T-helper 1 cell (primary cell): ENCODE measurements at regions not wholly inside any gene's neighbourhood (a gene's known extent, or its start where the extent isn't known, plus 50 kb on each side); places are given as distances from the start of the nearest gene placed in this dataset.
A peak's percentile ranks its signal among the peaks of the same experiment; 100 is the strongest.

ENCODE experiments used
- DNase-seq, 5 donors: peaks; one replicate each; pipeline ENCODE4 v3.0.0-alpha.2; 2012 to 2020

DNA sequence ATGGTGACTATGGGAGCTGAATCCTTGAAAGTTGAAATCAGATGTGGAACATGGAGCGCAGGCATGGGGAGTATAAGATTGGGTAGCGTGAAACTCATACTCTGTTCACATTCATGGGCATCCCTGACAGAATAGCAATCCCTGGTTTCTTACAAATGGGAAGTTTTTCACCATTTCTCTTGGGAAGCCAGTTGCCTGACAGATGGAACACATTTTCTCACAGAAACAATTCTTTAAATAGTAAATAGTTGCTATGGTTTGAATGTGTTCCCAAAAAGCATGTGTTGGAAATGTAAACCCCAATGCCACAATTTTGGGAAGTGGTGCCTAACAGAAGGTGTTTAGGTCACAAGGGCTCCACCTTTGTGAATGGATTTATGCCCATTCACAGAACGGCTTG lies 262.8 kb upstream of the HS3ST5 start:
- no peak for DNase-seq

DNA sequence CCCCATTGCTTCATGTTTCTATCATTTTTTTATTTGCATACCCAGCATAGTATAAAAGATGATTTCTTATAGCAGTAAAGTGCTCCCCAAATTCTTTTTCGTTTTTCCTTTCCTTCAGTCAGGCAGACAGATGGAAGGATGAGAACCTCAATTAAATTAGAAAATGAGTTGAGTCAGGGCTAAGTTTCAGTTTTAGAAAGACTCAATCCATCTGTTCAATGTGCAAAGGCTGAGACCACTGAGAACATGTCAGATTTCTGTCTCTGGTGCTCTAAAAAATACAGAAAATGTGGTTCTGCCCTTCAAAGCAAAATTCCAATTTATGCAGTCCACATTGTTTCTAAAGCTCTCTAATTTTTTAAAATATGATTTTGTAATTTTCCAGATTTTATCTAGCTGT lies 257.6 kb upstream of the HS3ST5 start:
- DNase-seq = no peak

DNA sequence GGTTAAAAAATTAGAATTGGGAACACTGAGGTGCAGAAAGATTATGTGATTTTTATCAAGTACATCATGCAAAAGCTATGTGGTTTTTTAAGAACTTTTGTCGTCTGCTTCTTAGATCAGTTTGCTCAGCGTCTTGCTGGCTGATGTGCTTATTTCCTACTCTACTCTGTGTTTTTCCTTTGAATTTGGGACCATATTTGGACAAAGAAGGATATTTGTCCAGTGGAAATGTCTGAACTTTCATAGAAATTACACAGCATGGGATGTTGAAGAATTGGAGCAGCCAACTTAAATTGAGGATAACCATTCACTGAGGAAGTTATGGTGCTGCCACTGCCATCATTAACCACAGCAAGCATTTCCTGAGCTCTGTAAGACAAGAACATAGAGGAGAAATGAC lies 252.8 kb upstream of the HS3ST5 start:
- DNase-seq = no peak

DNA sequence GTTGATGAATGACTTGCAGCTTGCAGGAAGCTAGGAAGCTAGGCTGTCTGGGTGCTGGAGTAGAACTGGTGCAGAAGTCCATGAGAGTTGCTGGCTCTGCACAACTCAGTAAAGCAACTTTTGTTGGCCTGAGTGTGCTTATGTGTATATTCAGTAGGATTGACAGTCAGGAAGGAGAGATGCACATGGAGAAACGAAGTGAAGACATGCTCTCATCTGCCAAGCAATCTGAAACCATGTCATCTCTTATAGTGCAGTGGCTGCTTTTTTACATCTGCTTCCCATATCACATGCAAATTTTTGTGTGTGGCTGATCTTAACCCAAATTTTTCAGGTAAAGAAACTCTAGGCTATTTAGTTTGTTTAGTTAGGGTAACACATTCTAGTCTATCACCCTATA lies 252.4 kb upstream of the HS3ST5 start:
- no peak for DNase-seq

DNA sequence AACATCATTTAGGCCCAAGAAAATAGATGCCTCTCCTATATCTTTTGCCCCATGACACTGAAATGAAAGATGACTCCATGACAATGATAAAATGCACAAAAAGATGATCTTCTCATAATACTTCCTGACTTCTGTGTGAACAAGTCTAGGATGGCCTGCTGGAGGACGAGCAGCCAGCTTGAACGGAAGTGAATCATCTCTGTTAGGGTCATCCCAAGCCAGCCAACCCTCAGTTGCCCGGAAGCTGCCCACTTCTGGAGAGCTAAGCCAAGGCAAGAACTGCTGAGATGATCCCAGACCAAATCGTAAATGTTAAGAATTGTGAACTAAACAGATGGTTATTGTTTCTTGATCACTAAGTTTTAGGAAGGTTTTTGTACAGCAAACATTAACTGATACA lies 249.7 kb upstream of the HS3ST5 start:
- DNase-seq = no peak

DNA sequence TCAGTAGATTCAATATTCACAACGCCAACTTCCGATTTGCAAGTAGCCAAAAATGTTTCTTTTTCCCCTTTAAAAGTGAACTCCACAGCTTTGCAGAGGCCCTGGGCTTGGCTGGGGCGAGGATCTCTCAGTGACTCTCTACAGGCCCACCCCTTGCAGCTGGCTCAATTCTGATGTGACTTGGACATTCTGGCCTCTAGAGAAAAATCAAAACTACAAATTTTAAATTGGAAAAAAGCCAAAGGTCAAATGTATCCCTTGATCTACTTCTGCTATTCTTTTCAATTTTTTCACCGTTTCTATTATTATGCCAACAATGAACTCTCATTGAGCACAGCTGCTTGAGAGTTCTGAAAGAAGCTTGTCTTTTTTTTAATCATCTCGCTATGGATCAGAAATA lies 245.9 kb upstream of the HS3ST5 start:
- no peak for DNase-seq

DNA sequence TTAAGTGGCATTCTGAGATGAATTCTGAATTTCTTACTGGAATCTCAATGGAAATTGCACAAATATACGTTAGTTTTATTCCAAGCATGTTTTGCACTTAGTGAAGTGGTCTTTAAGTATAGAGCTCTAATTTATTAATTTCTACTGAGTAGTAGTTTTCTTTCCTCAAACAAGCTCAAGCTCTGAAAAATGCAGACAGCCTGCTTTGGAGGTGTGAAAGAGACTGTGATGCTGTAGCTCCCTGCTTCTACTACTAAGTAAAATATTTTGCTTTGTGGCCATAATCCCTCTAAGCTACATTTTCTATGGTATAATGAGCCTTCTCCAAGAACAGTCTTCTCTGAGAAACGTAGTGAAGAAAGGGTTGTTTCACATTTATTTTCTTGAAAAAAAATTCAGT lies 243.5 kb upstream of the HS3ST5 start:
- DNase-seq = no peak

DNA sequence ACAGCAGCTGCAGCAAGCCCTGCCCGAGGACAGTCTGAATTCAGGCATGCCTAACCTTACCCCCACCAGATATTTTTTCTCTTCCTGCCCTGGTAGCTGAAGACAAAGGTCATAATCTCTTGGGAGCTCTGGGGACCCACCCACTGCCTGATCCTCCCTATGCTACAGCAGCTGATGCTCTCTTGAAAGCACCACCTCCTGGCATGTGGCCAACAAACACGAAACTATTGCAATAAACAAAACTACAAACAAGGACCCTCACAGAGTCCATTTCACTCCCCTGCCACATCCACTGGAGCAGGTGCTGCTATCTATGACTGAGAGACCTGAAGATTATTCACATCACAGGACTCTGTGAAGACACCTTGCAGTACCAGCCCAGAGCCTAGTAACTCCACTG lies 238.5 kb upstream of the HS3ST5 start:
- no peak for DNase-seq

DNA sequence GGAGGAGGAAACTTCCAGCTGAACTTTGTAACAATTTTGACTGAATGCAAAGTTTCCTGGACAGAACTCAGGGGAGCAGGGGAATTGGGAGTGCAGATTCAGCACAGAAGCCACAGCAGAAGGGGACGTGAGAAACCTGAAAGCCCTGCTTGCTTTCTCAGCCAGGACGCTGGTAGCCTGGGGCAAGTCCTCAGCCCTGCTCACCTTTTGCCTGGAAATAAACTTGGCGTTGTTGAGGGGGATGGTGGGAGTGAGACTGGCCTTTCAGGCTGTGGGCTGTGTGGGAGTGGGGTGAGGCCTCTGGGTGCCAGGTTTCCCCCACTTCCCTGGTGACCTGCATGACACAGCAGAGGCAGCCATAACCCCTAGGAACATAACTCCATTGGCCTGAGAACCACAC lies 238.1 kb upstream of the HS3ST5 start:
- no peak for DNase-seq

DNA sequence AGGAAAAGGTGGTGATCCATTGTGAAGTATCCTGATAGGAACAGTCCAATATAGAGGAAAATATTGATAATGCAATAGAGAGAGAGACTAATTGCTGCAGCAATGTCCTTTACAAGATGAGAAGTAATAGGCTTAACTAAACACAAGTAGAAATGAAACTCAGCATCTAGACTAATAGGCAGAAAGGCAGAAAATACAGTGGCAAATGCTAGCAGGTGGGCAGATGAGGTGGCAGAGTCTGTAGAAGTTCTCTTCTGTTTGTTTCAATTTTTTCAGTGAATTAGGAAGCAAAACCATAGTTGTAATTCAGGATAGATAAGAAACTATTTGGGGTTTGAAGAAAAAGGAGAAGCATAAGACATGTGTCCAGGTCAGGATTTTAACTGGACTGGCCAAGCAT lies 236.7 kb upstream of the HS3ST5 start:
- no peak for DNase-seq

DNA sequence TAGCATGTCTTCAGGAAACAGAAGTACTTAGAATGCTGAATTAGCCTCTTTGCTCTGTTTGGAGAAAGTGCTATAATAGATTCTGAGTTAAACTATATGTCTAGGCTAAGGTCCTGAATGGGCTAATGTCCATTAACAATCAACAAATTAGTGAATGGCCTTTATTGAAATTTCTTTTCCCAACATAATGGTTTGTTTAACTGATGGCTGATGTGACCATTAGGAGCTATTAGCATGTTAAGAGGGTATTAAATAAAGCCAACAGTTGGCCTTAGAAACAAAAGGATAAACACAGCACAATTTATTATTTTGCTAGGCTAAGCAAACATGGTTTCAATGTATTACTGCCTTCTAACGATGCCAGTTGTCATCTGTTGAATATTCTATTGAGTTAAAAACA lies 234.3 kb upstream of the HS3ST5 start:
- DNase-seq = no peak

DNA sequence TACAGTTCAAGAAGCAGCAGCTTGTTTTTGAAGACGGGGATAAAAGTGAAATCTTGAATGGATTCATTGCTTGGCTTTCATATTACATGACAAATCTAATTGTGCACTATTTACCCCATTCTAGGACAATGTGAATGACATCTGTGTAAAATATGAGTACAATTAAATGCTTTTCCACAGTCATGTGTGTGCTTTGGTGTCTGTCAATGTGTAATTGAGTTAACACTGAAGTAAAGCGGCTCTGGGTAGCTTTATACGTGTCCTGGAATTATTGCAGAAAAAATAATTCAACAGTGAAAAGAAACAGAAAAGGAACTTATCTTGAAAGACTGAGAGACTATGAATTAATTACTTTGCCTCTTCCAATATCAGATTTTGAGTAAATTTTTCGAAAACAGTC lies 233.5 kb upstream of the HS3ST5 start:
- no peak for DNase-seq

DNA sequence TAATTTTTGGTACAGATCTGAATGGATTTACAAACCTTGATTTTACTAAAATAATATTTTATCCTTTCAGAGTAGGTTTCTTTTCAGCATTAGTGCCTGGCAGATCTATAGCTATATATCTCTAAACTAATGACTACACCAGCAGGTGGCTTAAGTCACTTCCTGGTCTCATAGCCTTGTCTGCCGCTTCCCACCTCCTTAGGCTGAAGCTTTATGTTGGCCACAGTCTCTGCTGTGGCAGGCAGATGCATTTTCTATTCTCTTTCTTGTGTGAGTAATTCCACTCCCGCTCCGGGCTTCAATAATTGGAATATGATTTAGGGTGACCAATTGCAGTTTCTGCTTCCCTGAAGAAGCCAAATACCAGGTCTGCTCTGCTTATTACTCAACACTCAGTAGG lies 226.8 kb upstream of the HS3ST5 start:
- no peak for DNase-seq

DNA sequence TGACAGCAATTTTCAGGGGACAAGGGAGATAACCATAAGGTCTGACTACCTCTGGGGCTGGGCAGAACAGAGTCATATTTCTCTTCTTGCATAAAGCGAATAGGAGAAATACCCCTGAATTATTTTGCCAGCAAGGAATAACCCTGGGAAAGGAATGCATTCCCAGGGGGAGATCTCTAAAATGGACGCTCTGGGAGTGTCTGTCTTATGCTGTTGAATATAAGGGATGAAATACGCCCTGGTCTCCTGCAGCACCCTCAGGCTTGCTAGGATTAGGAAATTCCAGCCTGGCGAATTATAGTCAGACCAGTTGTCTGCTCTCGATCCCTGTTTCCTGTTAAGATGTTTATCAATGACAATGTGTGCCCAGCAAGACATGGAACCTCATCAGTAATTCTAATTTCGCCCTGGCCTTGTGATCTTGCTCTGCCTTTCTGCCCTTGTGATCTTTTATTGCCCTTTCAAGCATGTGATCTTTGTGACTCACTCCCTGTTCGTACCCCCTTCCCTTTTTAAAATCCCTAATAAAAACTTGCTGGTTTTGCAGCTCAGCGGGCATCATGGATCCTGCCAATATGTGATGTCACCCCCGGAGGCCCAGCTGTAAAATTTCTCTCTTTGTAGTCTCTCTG lies 221.6 kb upstream of the HS3ST5 start:
- no peak for DNase-seq

DNA sequence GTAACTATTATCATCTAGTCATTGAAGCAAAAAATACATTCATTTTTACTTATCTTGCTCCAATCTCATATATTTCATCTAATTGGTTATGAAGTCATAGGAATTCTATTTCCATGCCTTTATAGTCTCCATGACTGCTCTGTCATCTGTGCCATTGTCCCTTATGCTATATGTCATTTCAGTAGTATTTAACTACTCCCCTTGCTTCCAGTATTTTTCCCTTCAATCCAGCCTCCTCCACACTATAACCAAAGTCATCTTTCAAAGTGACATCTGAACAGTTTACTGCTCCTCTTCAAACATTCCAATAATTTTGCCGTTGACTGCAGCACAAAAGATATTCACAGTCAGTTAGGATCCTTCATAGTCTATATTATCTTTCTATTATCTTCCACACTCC lies 216.6 kb upstream of the HS3ST5 start:
- DNase-seq = no peak

DNA sequence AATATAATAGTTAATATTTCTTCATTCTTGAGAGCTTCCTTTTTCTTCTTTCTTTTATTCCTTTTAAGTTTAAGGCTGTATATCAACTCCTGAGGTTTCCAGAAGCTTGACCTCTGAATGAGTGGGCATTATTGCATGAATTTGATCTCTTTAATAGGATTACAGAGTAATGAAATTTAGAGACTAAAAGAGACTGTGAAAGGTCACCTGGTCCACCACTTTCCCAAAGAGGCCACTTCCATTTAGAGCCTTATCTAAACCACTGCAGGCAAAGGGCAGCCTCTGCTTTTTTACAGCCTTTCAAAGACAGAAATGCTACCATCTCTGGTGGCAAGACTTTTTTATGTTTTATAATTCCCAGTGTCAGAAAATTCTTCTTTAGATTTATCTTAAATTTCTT lies 215.3 kb upstream of the HS3ST5 start:
- no peak for DNase-seq

DNA sequence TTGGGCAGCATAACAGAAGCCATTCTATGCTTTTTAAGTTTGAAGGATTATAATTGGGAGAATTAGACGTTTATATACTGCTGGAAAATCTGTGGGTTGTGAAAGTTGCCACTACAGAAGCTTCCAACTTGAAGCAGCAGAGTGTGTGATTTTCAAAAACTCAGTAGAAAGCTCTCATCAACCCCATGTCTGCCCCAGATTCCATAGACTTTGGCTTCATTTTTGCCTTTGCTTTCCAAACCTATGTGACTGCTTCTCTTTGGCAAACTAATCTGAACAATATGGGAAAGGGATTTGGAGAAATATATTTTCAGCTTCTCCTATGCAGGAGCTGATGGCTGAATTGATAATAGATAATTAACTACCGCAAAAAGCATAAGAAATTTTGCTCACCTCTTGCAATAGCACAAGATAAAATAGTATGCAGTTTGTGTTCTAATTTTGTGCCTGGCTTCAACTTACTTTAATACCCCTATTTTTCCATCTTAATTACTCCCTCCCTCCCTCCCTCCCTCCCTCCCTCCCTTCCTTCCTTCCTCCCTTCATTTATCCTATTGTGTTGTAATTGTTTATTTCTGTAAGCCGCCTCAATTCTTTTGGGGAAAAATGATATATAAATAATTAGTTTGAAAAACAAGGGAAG lies 214.1 kb upstream of the HS3ST5 start:
- no peak for DNase-seq

DNA sequence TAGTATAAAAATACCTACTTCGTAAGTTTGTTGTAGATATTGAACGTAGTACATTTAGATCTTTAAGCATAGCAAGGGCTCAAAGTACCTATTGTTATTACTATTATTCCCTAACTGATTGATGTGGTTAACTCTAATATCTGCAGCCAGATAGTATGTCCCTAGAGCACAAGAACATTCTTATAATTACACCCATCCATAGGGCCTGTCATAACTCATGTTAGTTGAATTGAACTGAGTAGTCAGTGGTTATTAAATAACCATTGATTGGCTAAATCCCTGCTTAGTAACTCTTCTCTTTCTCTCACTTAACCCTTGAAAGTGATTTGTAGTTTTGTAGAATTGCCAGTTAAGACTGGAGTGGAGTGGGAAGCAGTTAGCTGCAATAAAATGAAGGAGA lies 207.5 kb upstream of the HS3ST5 start:
- DNase-seq = no peak

DNA sequence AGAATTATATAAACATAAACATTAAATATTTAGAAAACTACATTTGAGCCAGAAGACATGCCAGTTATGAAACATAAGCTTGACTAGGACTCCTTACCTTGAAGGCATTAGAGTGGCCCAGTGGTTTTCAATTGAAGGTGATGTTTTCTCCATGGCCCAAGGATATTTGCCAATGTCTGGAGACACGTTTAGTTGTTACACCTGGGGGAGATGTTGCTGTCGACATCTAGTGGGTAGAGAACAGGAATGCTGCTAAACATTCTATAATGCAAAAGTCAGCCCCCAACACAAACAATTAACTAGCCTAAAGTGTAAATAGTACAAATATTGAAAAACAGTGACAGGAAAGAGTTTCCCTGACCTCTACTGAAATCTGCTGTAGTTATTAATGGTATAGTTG lies 200.9 kb upstream of the HS3ST5 start:
- DNase-seq = no peak

DNA sequence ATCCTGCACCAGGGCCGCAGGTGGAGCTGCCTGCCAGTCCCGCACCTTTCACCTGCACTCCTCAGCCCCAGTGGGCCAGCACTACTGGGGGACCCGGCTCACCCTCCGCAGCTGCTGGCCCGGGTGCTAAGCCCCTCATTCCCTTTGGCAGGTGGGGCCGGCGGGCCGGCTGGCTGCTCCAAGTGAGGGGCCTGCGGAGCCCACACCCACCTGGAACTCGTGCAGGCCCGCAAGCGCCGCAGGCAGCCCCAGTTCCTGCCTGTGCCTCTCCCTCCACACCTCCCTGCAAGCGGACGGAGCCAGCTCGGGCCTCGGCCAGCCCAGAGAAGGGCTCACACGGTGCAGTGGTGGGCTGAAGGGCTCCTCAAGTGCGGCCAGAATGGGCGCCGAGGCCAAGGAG lies 199.0 kb upstream of the HS3ST5 start:
- DNase-seq = peak in 1 of 5 donors; percentile 7

DNA sequence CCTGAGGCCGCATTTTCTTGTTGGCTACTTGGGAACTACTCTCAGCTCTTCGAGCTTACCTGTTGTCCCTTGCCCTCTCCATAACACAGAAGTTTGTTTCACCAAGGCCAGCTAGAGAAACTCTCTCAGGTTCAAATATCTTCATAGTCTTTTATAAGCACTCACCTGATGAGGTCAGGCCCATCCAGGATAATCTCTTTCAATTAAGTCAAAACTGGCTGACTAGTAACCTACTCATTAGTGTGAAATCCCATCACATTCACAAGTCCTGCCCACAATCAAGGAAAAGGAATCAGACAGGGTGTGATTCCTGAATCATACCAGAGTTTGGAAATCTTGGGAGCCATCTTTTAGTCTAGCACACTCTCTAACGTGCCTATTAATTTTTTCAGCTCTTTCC lies 195.2 kb upstream of the HS3ST5 start:
- DNase-seq = no peak

DNA sequence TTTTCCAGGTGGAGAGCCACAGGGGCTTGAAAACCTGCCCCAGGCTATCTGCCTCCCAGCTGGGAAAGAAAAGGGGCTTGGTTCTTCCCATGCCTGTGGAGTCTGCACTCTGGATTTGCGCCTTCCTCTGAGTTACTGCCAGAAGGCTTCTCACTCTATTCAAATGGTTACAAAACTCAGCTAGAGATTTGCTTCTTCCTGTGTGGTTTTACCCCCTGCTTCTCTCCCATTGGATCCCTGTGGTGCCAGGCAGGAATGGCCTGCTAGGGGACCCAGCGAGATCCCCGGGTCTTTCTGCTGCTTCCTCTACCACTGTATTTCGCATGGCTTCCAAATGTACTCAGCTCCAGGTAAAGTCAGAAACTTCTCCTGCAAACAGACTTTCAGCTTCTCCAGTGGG lies 192.0 kb upstream of the HS3ST5 start:
- DNase-seq = no peak

DNA sequence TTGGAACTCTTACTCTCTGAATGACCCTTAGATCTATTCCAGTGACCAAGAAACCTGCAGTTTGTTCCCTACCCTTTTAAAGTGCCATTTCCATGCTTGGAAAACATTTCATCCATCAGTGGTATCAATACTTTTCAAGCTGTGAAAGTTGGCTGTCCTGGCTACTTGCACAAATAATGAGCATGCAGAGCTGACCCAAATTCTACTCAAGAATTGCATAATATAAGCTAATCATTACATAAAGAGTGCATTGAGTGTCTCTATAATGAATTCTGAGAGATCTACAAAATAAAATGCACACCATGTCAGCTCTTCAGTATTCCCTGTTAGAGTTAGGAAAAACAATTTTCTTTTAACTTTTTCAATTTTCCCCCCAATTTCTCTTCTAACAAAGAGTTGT lies 181.3 kb upstream of the HS3ST5 start:
- DNase-seq = no peak

DNA sequence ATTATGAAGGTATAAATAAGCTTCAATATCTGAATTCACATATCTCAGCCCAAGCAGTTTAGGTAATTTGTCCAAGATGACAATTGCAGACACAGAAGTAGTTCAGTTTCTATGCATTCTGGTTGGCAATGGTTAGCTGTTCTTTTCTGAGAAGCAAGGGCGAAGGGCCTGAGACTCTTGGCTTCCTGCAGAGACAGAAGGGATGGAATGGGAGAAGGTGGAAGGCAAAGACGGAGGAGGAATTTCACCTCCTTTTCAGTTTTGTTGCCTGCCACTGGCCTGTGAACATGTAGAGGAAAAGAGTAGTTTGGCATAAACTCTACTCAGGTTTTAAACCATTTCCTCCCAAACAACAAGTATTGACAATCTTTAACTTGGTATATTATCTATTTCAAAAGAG lies 180.7 kb upstream of the HS3ST5 start:
- no peak for DNase-seq

DNA sequence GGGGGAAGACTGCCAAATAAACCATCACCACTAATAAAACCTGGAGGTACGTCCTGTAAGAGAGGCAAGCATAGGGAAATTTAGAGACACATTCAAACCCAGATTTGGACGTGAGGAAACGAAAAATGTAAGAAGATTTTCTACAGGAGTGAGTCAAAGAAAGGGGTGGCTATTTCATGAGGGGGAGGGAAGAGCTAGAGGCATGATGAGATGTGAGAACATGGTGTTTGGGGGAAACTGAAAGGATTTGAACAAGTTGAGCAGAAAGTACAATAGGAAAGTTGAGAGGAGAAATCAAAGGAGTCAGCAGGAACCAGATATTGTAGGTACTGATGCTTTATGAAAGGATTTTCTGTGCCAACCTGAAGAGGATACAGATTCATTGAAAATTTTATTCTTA lies 179.1 kb upstream of the HS3ST5 start:
- no peak for DNase-seq
